RPMI8226 (cell line): ENCODE measurements at regions not wholly inside any gene's neighbourhood (a gene's known extent, or its start where the extent isn't known, plus 50 kb on each side); places are given as distances from the start of the nearest gene placed in this dataset.

Experiments
- DNase-seq: peaks from one replicate; pipeline ENCODE4 v3.0.0-alpha.2; 2015

GRCh38 chr4:38189445-38189844 lies 229.2 kb downstream of the PTTG2 start:
- DNase-seq: no peak

GRCh38 chr4:38190717-38191178 lies 230.6 kb downstream of the PTTG2 start:
- no peak for DNase-seq

GRCh38 chr4:38192516-38192915 lies 232.3 kb downstream of the PTTG2 start:
- DNase-seq: no peak

DNA sequence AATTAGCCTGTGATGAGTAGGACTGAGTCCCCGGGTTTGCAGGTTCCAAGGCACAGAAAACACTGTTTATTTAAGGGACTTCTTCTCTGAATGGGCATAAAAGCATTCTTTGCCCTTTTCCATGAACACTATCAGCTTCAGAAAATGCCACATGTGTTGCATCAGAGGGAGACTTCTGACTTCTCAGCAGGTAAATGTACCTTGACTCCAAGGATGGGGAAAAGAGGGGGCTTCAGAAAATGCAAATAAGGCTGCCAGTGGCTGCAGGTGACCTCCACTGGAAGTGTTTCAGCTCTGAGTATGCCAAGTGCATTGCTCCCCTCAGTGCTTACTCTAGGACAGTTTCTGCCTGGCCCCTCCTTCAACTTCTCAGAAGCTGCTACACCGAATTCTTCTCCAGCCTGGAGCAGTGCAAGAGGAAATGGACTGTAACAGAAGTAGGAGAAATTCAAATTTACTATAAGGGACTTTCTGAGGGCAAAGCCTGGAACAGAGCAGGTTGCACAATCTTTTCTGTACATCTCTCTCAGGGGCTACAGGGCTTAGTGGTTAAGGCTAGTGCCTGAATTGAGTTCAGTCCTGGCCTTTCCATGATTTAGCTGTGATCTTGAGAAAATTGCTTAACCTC lies 233.2 kb downstream of the PTTG2 start:
- DNase-seq: no peak

DNA sequence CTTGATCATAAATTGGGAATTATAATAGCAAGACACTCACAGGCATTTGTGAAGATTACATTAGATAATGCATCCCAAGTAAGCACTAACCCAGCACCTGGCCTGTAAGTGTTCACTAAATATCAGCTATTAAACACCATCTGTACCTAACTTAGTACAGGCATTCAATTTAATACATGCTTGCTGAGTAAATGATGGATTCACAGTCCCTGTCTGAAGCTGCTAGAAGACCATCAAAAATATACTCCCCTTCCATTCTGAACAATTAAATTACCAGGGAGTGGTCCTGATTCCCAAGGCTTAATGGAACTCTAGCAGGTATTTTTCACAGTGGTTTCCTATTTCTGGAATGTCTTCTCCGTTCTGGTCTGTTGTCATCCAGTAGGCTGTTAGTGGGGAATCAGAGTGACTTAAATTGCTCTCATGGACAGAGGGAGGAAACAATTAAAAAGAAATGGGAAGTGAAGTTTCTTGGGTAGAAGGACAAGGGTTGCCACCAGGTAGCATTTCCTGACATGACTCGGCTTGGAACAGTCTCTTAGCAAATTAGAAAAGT lies 233.9 kb downstream of the PTTG2 start:
- no peak for DNase-seq

- no peak for DNase-seq
Measured at GRCh38 chr4:38195486-38195885, 235.3 kb downstream of the PTTG2 start.

GRCh38 chr4:38195911-38196310 lies 235.7 kb downstream of the PTTG2 start:
- no peak for DNase-seq

DNA sequence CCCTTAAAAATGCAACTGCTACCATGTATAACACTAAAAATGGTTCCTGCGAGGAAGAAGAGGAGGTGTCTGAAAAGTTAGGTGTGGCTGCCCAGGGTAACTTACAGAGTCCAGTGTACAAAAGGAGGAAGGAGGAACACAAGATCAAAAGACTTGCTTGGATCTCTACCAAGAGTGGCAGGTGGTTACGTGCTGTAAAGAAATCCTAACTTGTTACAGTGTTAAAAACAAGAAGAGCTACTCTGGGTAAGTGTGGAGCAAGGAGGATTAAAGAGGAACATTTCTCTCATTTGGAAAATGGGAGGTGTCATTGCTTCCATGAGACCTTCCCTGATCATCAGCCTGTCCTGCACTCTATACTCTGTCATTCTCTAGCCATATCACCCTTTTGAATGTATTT lies 242.0 kb downstream of the PTTG2 start:
- peak; percentile 50 for DNase-seq

DNA sequence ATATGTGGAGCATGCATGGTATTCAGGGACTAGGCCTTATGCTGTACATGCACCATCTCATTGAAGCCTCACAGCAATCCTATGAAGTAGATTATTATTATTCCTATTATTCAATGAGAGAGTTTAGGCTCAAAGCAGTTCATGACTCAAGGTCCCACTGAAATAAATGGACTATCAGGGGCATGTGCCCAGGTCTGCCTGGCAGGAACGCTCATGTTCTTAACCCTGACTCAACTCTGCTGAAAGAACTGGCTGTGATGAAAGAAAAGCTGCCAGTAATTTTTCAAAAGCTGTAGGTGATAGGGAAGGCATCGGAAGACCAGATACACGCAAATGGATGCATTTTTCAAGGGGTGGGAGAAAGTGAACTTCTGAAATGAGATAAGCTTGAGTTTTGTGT lies 243.4 kb downstream of the PTTG2 start:
- DNase-seq: no peak

DNA sequence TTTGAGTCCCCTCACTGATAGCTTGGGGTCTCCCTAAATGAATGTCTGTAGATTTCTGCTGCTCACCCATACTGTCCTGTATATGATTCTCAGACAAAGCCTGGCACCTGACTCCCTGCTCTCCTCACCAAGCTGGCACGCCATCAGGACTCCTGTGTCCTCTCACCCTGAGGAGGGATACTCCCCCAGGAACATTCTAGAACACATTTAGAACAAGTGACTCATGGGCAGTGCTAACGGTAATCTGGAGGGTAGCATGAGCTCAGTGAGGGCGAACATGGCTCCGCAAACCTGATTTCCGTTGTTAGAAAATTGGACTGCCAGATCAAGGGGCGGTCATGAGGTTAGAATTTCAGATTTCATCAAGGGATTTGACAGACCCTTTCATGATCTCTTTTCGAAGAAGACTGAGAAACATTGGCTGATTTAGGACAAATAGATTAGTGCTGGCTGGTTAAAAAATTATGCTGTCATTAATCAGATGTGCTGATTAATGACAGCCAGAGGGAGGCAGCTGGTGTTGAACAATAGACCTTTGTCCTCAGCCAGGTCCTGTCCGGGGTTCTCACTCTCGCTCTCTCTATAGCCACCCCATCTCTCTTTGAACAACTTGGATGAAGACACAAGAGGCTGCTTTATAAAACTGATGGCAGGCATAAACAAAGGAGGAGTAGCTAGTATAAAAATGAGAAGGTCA lies 244.3 kb downstream of the PTTG2 start:
- DNase-seq: no peak

DNA sequence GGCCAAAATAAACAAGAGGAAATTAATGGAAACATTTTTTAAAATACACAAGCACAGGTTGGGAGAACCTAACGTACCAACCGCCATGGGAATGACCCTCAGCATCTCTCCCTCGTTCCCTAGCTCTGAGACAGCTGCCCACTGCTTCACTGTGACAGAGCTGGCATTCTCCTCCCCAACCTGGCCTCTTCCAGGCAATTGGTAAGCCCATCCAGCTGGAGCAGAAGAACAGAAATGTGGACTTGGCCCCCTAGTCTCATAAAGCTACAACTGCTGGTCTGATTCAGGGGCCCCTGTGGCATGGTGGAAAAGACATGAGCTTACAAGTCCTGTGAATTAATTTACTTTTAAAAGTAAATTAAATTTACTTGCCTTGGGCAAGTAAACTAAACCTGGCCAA lies 245.1 kb downstream of the PTTG2 start:
- DNase-seq: no peak

- no peak for DNase-seq
Measured at GRCh38 chr4:38207110-38207457, 246.9 kb downstream of the PTTG2 start.

DNA sequence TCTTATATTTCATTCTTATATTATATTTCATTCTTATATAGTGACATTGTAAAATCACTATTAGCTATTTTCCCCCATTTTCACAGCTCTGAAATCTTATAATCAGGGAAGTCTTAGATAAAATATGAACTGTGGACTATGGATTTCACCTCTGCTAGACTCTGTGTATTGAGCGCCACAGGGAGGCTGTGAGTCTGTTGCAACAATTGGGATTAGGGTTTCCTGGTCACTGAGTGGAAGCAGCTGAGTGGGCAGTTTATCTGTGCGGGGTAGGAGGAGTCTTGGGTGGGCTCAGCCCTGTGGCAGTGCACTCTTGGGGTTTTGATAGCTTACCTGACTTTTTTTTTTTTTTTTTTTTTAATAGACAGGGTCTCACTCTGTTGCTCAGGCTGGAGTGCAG lies 249.5 kb downstream of the PTTG2 start:
- no peak for DNase-seq

DNA sequence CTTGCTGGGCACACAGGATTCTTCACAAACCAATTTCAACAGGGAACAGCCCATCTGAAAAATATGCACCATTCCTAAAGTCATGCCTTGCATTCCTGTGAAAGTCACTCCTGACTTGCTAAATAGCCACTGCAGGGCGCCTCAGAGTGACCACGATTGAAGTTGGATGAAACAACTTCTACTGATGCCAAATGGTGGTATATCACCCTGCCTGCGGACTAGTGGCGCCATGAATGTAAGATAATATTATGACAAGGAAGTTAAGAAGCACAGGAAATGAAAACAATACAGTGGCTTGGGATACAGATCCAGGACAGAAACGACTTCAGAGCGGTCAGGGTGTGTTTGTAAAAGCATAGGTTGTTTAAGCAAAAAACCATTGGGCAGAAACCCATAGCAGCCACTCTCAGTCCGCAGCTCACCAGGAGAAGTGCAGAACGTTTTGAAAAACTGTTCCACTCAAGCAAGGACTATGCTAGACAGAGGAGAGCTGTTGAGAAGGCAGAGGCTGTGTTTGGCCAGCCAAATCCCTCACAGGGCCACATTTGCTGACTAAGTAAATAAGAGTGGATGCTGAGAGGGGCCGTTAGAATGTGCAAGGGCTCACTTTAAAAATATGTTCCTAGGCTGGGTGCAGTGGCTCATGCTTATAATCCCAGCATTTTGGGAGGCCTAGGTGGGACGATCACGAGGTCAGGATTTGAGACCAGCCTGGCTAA lies 250.4 kb downstream of the PTTG2 start:
- no peak for DNase-seq

- DNase-seq: no peak
Measured at GRCh38 chr4:38211885-38212284, 251.7 kb downstream of the PTTG2 start.

DNA sequence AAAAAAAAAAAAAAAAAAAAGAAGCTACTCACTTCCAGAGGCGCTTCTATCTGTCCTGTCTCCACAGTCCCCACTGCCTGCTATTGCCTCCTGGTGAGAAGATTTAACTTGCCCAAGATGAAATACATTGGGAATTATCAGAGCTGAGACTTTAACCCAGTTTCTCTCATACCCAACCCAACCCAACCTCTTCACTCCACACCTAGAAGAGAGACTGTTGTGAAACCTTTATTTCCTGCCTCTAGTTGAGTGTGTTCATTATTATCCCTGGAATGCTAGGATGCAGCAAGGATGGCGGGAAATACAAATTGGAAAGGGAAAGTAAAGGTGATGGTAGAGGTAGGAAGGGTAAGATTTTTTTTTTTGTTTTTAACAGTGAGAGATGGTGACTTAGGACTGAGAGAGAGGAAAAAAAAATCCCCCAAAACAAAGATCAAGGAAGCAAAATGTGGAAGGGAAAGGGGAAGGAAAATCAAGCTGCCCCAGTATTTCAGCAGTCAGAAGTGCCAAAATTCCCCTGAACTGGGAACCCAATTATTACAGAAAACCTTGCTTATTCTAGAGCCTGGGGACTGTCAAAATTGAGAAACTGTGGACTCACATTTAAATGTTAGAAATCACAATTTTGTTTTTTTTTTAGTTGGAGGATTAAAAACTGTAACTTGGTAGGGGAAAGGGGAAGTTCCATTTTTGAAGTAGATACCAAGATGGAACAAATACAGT lies 253.0 kb downstream of the PTTG2 start:
- no peak for DNase-seq

GRCh38 chr4:38222892-38223291 lies 262.7 kb downstream of the PTTG2 start:
- DNase-seq: no peak

- DNase-seq: no peak
Measured at GRCh38 chr4:38223306-38223705, 263.1 kb downstream of the PTTG2 start.

DNA sequence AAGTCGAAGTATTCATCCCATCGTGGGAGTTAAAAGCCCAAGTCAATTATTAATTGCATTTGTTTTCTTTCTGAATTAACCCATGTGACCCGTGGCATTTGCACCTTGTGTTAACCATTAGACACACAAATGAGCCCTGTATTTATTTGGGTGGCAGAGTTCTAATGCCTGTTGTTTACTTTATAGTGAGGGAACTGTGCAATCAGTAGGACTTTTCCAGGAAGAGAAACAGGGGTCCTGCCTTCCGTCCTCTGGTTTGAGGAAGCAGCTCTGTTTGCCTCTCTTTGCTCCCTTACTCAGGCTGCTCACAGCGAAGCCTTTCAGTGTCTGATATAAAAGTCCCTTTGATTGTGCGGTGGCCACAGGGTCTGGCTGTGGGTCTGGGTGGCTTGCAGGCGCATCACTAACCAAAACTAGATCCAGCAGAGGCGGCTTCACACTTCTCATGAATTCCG lies 263.6 kb downstream of the PTTG2 start:
- DNase-seq: no peak

DNA sequence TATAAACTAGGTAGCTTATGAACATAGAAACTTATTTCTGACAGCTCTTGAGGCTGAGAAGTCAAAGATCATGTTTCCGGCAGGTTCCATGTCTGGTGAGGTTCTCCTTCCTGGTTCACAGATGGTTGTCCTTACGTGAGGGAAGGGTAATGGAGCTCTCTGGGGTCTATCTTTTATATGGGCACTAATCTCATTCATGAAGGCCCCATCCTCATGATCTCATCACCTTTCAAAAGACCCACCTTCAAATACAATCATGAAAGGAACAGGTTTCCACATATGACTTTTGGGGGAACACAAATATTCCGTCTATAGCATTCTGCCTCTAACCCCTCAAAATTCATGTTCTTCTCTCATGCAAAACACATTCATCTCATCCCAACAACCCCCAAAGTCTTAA lies 264.7 kb downstream of the PTTG2 start:
- DNase-seq: no peak

DNA sequence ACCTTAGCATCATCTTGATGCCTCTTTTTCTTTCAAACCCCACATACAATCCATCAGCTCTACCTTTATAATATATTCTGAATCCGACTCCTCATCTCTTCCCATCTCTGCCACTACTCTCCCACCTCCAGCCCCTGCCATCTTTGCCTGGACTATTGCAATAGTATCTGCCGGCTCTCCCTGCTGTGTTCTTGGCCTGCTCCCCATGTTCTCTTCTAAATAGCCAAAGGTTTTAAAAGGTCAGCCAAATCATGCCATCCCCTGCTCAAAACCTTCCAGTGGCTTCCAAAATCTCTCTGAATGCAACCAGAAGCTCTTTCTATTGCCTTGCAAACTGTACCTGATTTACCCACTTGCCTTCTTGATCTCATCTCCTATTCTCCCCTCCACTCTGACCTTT lies 266.0 kb downstream of the PTTG2 start:
- no peak for DNase-seq

GRCh38 chr4:38230121-38230801 lies 270.1 kb downstream of the PTTG2 start:
- DNase-seq: no peak
